B cell (primary cell): ENCODE measurements at regions not wholly inside any gene's neighbourhood (a gene's known extent, or its start where the extent isn't known, plus 50 kb on each side); places are given as distances from the start of the nearest gene placed in this dataset.
"Not testable (repeated sequence)": the region's sequence is repeated elsewhere in the genome, so short reads cannot be mapped to it uniquely, and the experiment has no call there.

Experiments
- ATAC-seq: fragments of 200-7000 bp; cut with Tn5 transposase; one replicate; pipeline ENCODE4 v1.10.0; 2021; ENCODE audit warnings: low read depth, mild to moderate bottlenecking, moderate number of reproducible peaks, moderate library complexity
- CTCF ChIA-PET: fragments of 350-600 bp; sonication (Branson Sonifier 250); formaldehyde crosslinking; loops from one replicate; lab custom pipeline; 2021; ENCODE audit warnings: antibody characterized with exemption, inconsistent platforms; lab: Charles Lee
- POLR2A ChIA-PET: fragments of 350-600 bp; sonication (Branson Sonifier 250); formaldehyde crosslinking; loops from one replicate; lab custom pipeline; 2021; ENCODE audit warnings: antibody characterized with exemption; lab: Charles Lee
- DNase-seq: peaks from one replicate; pipeline ENCODE4 v3.0.0; 2013
- H2AFZ ChIP-seq: 2 replicates; pipeline ENCODE4 v1.6.1; 2012; ENCODE audit warnings: mild to moderate bottlenecking, low read depth, low read length; ENCODE audit not compliant: insufficient read depth, poor library complexity, severe bottlenecking
- H3K27ac ChIP-seq, 2 donors: 1 replicate in 1 of 2; 2 replicates in 1 of 2; pipeline ENCODE4 v1.5.1; 2012 to 2013; ENCODE audit warnings: low read length in 2 of 2, mild to moderate bottlenecking in 2 of 2, moderate library complexity in 1 of 2
- H3K27me3 ChIP-seq, 4 experiments: fragments of 200-600 bp in 1 of 4; sonication (generic) in 1 of 4; replicated peaks in 1 of 4; 1 replicate in 2 of 4; 2 replicates in 2 of 4; pipeline versions ENCODE4 v1.6.1 to v1.7.0; 2013 to 2016; ENCODE audit warnings: low read length in 3 of 4, mild to moderate bottlenecking in 2 of 4, mixed read lengths in 1 of 4, moderate library complexity in 1 of 4; ENCODE audit not compliant: insufficient read depth in 4 of 4, control insufficient read depth in 3 of 4; ENCODE audit errors: control extremely low read depth in 1 of 4
- H3K36me3 ChIP-seq, 2 experiments: replicated peaks in 1 of 2; 1 replicate in 1 of 2; 2 replicates in 1 of 2; pipeline versions ENCODE4 v1.6.1 to v1.7.1; 2013; ENCODE audit warnings: low read length in 1 of 2; ENCODE audit not compliant: insufficient read depth in 2 of 2, control insufficient read depth in 1 of 2; ENCODE audit errors: control extremely low read depth in 1 of 2, extremely low read depth in 1 of 2
- H3K4me1 ChIP-seq, 2 donors: fragments of 200-600 bp in 1 of 2; sonication (generic) in 1 of 2; 1 replicate in 1 of 2; 2 replicates in 1 of 2; pipeline versions ENCODE4 v1.5.1 to v1.6.1; 2013 to 2017; ENCODE audit warnings: low read length in 2 of 2; ENCODE audit not compliant: control insufficient read depth in 2 of 2, insufficient read depth in 2 of 2
- H3K4me2 ChIP-seq: replicated peaks from 2 replicates; pipeline ENCODE3; 2012; ENCODE audit warnings: mild to moderate bottlenecking, low read depth, low read length; ENCODE audit not compliant: poor library complexity, severe bottlenecking
- H3K4me3 ChIP-seq, 5 experiments: fragments of 200-600 bp in 1 of 5; sonication (generic) in 1 of 5; 1 replicate in 3 of 5; 2 replicates in 2 of 5; pipeline versions ENCODE4 v1.5.1 to v1.7.0; 2011 to 2016; ENCODE audit warnings: low read length in 4 of 5, mild to moderate bottlenecking in 4 of 5, low read depth in 2 of 5, control low read depth in 1 of 5, moderate library complexity in 1 of 5; ENCODE audit not compliant: insufficient read depth in 1 of 5; ENCODE audit errors: control extremely low read depth in 1 of 5, extremely low read depth in 1 of 5
- H3K79me2 ChIP-seq: fragments of 200-600 bp; sonication (generic); one replicate; pipeline ENCODE4 v1.6.0; 2016; ENCODE audit warnings: low read length; ENCODE audit not compliant: control insufficient read depth, insufficient read depth
- H3K9ac ChIP-seq: fragments of 200-600 bp; sonication (generic); 2 replicates; pipeline ENCODE4 v1.6.1; 2017; ENCODE audit warnings: mild to moderate bottlenecking, low read length, moderate library complexity
- H3K9me3 ChIP-seq, 3 donors: one replicate each; pipeline versions ENCODE4 v1.6.1 to v1.7.1; 2013; ENCODE audit warnings: low read length in 2 of 3; ENCODE audit not compliant: control insufficient read depth in 2 of 3, insufficient read depth in 1 of 3; ENCODE audit errors: control extremely low read depth in 1 of 3
- H4K20me1 ChIP-seq: 2 replicates; pipeline ENCODE4 v1.6.0; 2012; ENCODE audit warnings: mild to moderate bottlenecking, low read length; ENCODE audit not compliant: insufficient read depth, control insufficient read depth, poor library complexity, severe bottlenecking
- H3K27ac Mint-ChIP-seq: one replicate; pipeline ENCODE4 v1.8.0; 2021; ENCODE audit warnings: mixed read lengths
- H3K27me3 Mint-ChIP-seq: one replicate; pipeline ENCODE4 v1.8.0; 2021; ENCODE audit warnings: mixed read lengths
- H3K4me1 Mint-ChIP-seq: one replicate; pipeline ENCODE4 v1.8.0; 2021; ENCODE audit warnings: mixed read lengths
- H3K4me3 Mint-ChIP-seq: one replicate; pipeline ENCODE4 v1.8.0; 2021; ENCODE audit warnings: mixed read lengths
- H3K9me3 Mint-ChIP-seq: one replicate; pipeline ENCODE4 v1.8.0; 2022; ENCODE audit warnings: mixed read lengths; ENCODE audit not compliant: insufficient read depth
- CTCF ChIP-seq: fragments of 200-600 bp; IDR thresholded peaks from one replicate; pipeline ENCODE4 v1.8.0; 2022; ENCODE audit warnings: antibody characterized with exemption, mild to moderate bottlenecking
- EZH2 ChIP-seq: IDR thresholded peaks from 2 replicates; pipeline ENCODE4 v1.6.1; 2012; ENCODE audit warnings: borderline replicate concordance, low read depth, mild to moderate bottlenecking, moderate library complexity, low read length; ENCODE audit not compliant: insufficient read depth, poor library complexity, severe bottlenecking
- WGBS: methylation state at CpG from one replicate; pipeline ENCODE4 v1.1.5; 2013; ENCODE audit warnings: missing lambda C conversion rate; ENCODE audit not compliant: insufficient coverage; 5-methylcytosine and 5-hydroxymethylcytosine counted together
- intact Hi-C: fragments of 100-400 bp; cut with micrococcal nuclease; formaldehyde crosslinking; loops from one replicate; pipeline ENCODE4 v1.10.0; 2022

DNA sequence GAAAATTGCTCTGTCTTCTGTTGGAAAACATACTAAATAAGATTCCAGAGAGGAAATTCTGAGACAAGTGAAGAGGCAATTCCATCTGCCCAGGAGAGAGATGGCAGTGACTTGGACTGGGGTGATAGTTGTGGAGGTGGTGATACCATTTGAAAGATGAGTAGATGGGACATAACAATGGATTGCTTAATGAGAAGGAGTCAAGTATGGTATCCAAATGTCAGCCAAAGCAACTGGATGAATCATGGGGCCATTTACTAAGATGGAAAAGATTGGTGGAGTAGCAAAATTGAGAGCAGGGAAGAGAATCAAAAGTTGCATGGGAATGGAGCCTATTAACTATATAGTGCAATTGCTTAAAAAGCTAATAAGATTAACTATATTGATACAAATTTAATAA is 222.1 kb downstream of the ETAA1 start:
- Histone ChIP-seq H3K4me2 (no peak overlapping the region), H3K27ac (no peak overlapping the region), H2AFZ (no peak overlapping the region), H3K27me3 (no peaks in the 10 kb centered on the region), H3K4me1 (no peaks in the 10 kb centered on the region), H3K9me3 (peaks cover 0 to 3% (median 0%) of the 10 kb centered on the region in 3 donors), H3K36me3 (no peaks in the 10 kb centered on the region), H3K79me2 (no peaks in the 10 kb centered on the region), H4K20me1 (no peaks in the 10 kb centered on the region), H3K9ac (no peak overlapping the region), H3K4me3 (no peak overlapping the region)
- ATAC-seq (no peak), DNase-seq (no peak)
- CTCF ChIA-PET = no interaction called here
- Mint-ChIP-seq H3K9me3 (no peaks in the 10 kb centered on the region), H3K27me3 (no peaks in the 10 kb centered on the region), H3K27ac (no peak overlapping the region), H3K4me1 (no peaks in the 10 kb centered on the region), H3K4me3 (no peak overlapping the region)
- no peak for TF ChIP-seq CTCF
- no peak for TF ChIP-seq EZH2
- POLR2A ChIA-PET = no interaction called here
- intact Hi-C loops = no loop called here

DNA sequence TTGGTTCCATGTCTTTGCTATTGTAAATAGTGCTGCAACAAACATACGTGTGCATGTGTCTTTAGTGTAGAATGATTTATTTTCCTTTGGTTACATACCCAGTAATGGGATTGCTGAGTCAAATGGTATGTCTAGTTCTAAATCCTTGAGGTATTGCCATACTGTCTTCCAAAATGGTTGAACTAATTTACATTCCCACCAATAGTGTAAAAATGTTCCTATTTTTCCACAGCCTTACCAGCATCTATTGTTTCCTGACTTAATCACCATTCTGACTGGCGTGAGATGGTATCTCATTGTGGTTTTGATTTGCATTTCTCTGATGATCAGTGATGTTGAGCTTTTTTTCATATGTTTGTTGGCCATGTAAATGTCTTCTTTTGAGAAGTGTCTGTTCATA is 226.6 kb downstream of the ETAA1 start:
- POLR2A ChIA-PET, H3K79me2 ChIP-seq, H3K4me1 ChIP-seq, H3K27me3 Mint-ChIP-seq, H3K27me3 ChIP-seq, H3K9ac ChIP-seq, H3K9me3 ChIP-seq, H3K4me1 Mint-ChIP-seq, H2AFZ ChIP-seq, intact Hi-C loops, ATAC-seq, CTCF ChIA-PET, H3K27ac Mint-ChIP-seq, H3K36me3 ChIP-seq, H3K4me3 Mint-ChIP-seq, H3K4me2 ChIP-seq, H3K27ac ChIP-seq, H3K9me3 Mint-ChIP-seq, H3K4me3 ChIP-seq, DNase-seq, H4K20me1 ChIP-seq: not testable (repeated sequence)
- no CpG with 5 or more reads among the region's 2 CpGs for WGBS
